NOMO-1 treated with dmso at 0.1 percent for 144 hours (cell line): ENCODE measurements at regions not wholly inside any gene's neighbourhood (a gene's known extent, or its start where the extent isn't known, plus 50 kb on each side); places are given as distances from the start of the nearest gene placed in this dataset.
"Not testable (repeated sequence)": the region's sequence is repeated elsewhere in the genome, so short reads cannot be mapped to it uniquely, and the experiment has no call there.

Source experiments
- DNase-seq: peaks from one replicate; lab custom pipeline; 2025; ENCODE audit not compliant: unreplicated experiment; lab: John Stamatoyannopoulos, UW

GRCh38 chr12:31906557-31907301 is 52.5 kb upstream of the RESF1 start:
- DNase-seq = peak; percentile 75

- DNase-seq = no peak
These were observed 56.2 kb upstream of the RESF1 start for GRCh38 chr12:31903025-31903424.

DNA sequence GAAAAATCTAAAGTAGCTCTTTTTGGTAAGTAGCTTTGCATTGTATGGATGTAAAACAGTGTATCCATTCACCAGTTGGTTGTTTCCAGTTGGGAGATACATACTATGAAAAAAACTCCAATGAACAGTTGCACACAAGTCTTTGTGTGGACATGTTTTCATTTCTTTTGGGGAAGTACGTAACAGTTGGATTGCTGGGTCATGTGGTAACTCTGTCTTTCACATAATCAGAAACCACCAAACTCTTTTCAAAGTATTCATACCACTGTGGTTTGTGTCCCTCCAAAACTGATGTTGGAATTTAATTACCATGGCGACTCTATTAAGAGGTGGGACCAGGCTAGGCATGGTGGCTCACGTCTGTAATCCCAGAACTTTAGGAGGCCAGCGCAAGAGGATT is 58.9 kb upstream of the RESF1 start:
- no peak for DNase-seq

- no peak for DNase-seq
These were observed 60.1 kb upstream of the RESF1 start for GRCh38 chr12:31899109-31899508.

DNA sequence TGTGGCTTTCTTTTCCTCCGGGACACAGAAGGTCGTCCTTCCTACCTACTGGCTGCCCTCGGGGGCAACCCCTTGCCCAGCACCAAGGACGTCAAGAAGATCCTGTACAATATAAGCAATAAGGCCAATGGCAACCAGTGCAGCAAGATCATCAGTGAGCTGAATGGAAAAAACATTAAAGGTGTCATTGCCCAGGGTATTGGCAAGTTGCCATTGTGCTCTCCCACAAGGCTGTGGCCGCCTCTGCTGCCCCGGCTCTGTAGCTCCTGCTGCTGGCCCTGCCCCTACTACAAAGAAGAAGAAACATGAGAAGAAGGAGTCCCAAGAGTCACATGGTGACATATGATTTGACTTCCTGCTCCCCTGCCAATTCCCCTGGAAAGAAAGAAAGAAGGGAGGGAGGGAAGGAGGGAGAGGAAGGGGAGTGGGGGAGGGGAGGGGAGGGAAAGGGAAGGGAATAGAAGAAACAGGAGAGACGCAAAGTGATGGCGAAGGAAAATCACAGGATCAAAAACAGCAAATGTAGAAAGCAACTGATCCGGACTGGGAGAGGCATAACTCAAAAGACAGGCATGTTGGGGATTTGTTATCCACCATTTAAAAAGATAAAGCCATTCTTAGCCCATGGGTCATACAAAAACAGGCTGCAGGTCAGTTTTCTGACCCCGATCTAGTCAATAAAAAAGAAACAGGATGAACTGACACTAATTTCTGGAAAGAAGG is 61.3 kb upstream of the RESF1 start:
- no peak for DNase-seq

- not testable (repeated sequence) for DNase-seq
These were observed 62.1 kb upstream of the RESF1 start for GRCh38 chr12:31897092-31897491.

DNA sequence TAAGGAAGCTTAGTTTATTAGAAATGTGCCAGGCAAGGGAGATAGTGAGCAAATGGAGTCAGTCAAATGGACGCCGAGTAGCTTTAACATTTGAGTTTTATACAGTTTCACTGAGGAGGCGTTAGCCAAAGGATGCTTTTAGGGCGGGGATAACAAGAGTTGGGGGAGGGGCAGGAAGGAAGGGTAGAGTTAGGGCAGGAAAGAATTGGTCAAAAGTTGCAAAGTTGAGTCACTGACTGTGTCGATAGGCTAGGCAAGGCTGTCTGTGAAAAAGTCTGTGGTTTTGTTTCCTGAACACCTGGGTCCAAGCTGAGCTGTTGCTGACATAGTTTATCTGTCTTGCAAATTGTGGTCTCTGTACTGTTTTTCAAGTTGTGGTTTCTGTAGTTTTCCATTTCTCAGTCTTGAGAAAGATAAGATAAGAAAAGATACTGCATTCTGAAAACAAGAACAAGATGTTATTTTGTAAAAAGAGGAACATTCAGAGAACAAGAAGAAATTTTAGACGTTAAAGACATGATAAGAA is 62.6 kb upstream of the RESF1 start:
- DNase-seq = peak; percentile 77

- DNase-seq = no peak
These were observed 63.6 kb upstream of the RESF1 start for GRCh38 chr12:31895449-31896150.

DNA sequence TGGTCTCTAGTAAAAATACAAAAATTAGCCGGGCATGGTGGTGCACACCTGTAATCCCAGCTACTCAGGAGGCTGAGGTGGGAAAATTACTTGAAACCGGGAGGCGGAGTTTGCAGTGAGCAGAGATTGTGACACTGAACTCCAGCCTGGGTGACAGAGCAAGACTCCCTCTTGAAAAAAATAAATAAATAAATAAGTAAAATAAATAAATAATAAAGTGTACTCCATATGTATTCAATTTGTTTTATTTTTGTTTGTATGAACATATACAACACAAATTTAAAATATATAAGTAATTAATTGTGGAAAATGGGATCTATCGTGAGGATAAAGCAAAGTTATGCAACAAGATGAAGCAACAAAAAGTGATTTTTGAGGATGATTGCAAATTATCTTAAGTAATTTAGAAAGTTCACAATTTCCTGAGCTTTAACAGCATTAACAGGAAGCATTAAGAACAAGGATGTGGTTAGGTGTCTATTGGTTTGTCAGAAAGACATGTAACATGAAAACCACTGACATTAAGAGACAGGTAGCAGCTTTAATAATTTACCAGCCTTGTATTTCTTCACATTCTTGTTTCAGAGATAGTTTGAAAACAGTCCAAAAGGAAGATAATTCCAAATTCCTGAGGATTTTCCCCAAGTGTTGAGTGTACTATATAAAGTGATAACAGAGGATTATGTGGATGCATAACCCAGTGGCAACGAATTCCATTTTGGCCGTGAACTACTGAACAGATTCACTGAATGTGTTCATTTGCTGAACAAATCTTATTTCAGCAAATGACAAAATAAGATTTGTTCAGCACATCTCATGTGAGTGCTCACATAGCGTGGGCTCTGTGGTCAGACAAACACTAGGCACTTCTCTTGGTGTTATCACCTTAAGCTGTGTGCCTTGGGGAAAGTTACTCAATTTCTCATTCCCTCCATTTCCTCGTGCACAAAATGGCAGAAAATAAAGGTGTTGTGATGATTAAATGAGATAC is 68.6 kb upstream of the RESF1 start:
- DNase-seq = peak; percentile 34

- no peak for DNase-seq
These were observed 72.0 kb upstream of the RESF1 start for GRCh38 chr12:31887109-31887811.

GRCh38 chr12:31882682-31883081 is 76.5 kb upstream of the RESF1 start:
- DNase-seq = not testable (repeated sequence)

GRCh38 chr12:31880340-31880739 is 78.9 kb upstream of the RESF1 start:
- no peak for DNase-seq

GRCh38 chr12:31877884-31878283 is 81.3 kb upstream of the RESF1 start:
- no peak for DNase-seq

DNA sequence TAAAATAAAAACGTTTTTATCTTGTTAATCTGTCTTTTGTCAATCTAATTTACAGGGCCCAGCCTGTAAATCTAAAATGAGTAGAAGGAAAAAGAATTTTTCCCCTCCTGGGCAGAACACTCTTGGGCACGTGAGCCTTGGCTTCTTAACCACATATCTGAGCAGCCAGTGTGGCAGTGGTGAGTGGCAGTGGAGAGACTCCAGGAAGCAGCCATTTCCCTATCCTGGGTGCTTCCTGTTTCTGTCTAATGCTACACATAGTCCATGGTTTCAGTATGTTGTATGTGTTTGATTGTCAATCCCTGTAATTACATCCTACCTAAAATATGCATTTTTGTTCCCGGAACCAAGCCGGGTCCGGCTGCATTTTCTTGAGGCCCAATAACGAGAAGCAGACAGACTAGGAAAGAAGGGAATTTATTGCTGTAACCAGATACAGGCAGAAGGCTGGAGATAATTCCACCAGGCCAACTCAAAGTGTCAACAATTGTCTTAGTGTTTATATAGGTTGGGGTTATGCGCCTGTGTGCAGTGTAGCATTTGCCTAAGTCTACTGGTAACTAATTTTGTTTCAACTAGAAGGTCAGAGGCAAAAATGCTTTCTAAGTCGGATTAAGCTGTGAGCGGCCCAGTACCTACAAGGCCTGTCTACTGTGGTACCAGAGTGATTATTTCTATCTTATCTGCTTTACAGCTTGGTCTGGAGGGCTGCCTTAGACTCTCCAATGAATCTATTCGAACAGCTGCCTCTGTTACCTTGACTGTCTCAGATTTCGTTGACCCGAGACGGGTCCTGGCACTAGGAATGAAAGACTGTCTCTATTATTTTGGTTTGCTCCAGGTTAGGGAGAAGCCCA is 82.4 kb upstream of the RESF1 start:
- no peak for DNase-seq

GRCh38 chr12:31875609-31875964 is 83.6 kb upstream of the RESF1 start:
- DNase-seq = no peak

DNA sequence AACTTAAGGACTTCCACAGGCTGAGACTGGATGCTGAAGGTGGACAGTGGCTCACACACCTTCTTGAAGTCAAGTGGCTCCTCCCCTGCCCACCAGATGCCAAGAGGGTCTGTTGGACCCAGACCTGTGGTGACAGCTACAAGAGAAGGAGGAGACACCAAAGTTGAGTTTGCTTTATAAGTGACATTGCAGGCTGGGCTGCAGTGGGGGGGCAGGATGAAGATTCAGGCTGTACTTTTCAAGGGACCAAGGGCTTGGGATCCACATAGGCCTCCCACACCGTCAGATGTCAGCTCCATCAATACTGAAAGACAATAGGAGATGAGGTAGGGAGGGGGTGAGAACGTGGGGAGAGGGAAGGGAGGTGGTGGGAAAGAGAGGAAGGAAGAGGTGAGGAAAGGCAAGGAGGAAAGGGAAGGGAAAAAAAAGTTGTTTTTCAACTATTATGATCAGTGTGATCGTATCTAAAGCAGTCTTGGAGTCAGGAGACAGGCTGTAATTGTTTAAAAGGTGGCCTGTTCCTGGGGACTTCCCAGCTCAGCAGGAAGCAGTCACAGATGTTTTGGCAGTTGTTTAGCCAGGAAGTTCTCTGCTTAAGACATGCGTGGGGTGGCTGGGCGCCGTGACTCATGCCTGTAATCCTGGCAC is 84.1 kb upstream of the RESF1 start:
- DNase-seq = no peak

DNA sequence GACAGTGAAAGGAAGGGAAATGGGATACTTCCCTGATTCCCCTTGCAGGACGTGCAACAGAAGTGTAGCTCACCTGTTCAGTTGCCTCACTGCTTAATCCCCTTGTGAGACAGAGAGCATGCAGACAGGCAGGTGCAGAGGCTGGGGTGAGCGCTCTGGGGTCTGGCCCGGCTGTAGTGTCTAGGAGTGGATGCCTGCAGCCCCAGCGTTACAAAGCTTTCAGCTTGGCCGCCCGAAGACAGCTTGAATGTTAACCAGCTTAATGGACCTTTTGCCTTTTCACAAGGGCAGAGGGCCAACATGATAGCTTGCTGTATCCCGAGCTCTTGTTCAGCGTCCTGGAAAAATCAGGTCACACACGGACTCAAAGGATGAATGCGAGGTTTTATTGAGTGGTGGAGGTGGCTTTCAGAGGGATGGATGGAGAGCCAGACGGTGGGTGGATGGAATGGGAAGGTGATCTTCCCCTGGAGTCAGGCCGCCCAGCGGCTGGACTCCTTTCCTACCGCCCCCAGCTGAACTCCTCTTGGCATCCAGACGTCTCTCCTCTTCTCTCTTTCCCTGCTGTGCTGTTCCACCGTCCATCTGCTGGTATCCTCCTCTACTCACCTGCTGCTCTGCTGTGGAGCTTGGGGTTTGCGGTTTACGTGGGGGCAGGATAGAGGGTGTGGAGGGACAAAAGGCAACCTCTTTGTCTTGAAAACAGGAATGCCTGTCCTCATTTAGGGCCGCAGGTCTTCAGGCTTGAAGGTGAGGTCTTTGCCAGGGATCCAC is 86.2 kb upstream of the RESF1 start:
- no peak for DNase-seq

- no peak for DNase-seq
These were observed 89.2 kb upstream of the RESF1 start for GRCh38 chr12:31869972-31870371.
